Fibroblast of villous mesenchyme (primary cell): ENCODE measurements at regions not wholly inside any gene's neighbourhood (a gene's known extent, or its start where the extent isn't known, plus 50 kb on each side); places are given as distances from the start of the nearest gene placed in this dataset.

Source experiments
- DNase-seq: peaks from one replicate; pipeline ENCODE4 v3.0.0-alpha.2; 2010; ENCODE audit warnings: low read depth
- H3K4me3 ChIP-seq: 2 replicates; pipeline ENCODE4 v1.5.1; 2011; ENCODE audit warnings: low read depth, mild to moderate bottlenecking, low read length
- CTCF ChIP-seq: IDR thresholded peaks from 2 replicates; pipeline ENCODE4 v1.5.1; 2012; ENCODE audit warnings: low read depth, mild to moderate bottlenecking, low read length; ENCODE audit not compliant: insufficient read depth

DNA sequence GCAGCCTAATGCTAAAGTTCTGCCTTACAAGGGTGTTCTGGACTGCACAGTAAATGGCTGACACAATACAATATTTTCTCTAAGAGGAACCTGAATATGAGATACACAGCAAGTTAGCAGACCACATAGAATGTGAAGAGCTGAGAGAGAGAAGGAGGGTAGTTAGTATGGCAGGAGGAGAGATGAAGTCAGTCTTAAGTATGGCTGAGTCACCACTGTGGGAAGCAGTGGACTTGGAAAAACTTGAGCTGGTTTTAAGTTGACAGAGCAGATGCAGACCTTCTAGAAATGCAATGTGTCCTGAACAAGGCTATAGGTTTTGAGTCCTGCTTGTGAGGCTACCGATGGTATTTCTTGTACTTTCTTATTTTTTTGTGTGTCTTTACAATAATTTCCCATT is 172.5 kb downstream of the SH2D1A start:
- H3K4me3 ChIP-seq: no peak overlapping the region
- TF ChIP-seq CTCF: no peak
- no peak for DNase-seq

DNA sequence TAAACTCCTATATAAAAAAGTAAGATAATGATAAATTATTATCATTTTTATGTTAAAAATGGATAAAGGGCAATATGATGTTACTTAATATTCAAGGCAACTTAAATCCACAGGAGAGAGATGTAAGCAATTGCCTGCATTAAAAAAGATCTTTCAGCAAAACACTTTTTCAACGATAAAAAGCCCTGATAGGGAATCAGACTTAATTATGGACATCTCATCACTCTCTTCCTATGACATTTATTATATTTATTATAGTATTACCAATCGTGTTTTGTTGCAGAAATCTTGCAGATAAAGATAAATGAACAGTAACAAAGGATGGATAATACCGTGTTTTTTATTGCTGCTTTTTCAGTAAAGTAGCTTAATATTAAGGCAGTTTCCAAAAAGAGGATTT is 178.5 kb downstream of the SH2D1A start:
- no peak for TF ChIP-seq CTCF
- no peak overlapping the region for H3K4me3 ChIP-seq
- DNase-seq: no peak

DNA sequence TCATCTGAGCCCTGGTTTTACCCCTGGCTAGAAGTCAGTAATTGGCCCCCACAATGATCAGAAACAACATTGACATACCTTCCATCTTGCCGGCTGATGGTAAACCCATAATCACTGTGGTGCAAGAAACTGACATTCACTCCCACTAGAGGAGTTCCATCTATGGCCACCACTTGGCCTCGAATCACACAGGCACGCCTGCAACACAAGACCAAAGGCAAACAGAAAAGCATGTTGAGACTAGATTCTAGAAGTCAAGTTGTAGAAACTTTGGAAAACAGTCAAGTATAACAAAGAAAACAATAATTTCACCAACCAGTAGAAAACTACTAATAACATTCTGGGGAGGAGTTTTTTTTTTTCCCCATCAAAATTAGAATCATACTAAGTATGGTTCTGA is 183.4 kb downstream of the SH2D1A start:
- no peak for DNase-seq

DNA sequence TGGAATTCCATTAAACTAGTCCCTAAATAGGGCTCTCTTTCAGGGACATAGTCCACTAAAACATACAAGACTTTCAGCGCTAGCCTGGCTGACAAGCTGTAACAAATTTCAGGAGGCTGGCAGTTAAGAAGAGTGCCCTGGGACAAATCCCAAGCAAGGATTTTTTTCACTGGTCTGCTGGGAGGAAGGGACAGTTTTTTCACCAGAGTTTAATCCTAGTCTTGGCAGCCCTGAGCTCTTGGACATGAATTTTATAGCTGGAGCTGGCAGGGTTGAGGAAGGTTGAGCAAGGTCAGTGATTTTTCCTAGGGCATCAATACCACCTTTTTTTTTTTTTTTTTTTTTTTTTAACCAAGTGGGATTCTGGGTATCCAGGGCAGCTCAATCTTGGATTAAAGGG is 184.4 kb downstream of the SH2D1A start:
- no peak for DNase-seq
- H3K4me3 ChIP-seq: no peak overlapping the region
- TF ChIP-seq CTCF: no peak

More for the DNA sequence above, 183.4 kb downstream of the SH2D1A start:
- no peak overlapping the region for H3K4me3 ChIP-seq
- no peak for TF ChIP-seq CTCF

- DNase-seq: no peak
- TF ChIP-seq CTCF: no peak
Measured at GRCh38 chrX:124534536-124534935, 188.2 kb downstream of the SH2D1A start.

GRCh38 chrX:124540474-124540873 is 194.1 kb downstream of the SH2D1A start:
- no peak for TF ChIP-seq CTCF
- DNase-seq: no peak
- no peak overlapping the region for H3K4me3 ChIP-seq

More at GRCh38 chrX:124534536-124534935, 188.2 kb downstream of the SH2D1A start:
- H3K4me3 ChIP-seq: no peak overlapping the region

GRCh38 chrX:124548571-124548970 is 202.2 kb downstream of the SH2D1A start:
- TF ChIP-seq CTCF: no peak
- no peak for DNase-seq
- H3K4me3 ChIP-seq: no peak overlapping the region
